Progenitor cell of endocrine pancreas (in vitro differentiated cells): ENCODE measurements at regions not wholly inside any gene's neighbourhood (a gene's known extent, or its start where the extent isn't known, plus 50 kb on each side); places are given as distances from the start of the nearest gene placed in this dataset.

ENCODE experiments used
- DNase-seq: peaks from one replicate; pipeline ENCODE4 v3.0.0; 2021; ENCODE audit warnings: low spot score; ENCODE audit not compliant: unreplicated experiment
- H3K27ac Mint-ChIP-seq: 2 replicates; pipeline ENCODE4 v1.8.0; 2021; ENCODE audit warnings: mild to moderate bottlenecking, moderate library complexity, mixed read lengths
- H3K27me3 Mint-ChIP-seq: 2 replicates; pipeline ENCODE4 v1.8.0; 2021; ENCODE audit warnings: mixed read lengths
- H3K36me3 Mint-ChIP-seq: 2 replicates; pipeline ENCODE4 v1.8.0; 2022; ENCODE audit warnings: mixed read lengths; ENCODE audit not compliant: insufficient read depth
- H3K4me1 Mint-ChIP-seq: 2 replicates; pipeline ENCODE4 v1.8.0; 2021; ENCODE audit warnings: low read depth, mixed read lengths
- H3K4me3 Mint-ChIP-seq: 2 replicates; pipeline ENCODE4 v1.8.0; 2021; ENCODE audit warnings: low read depth, mild to moderate bottlenecking, moderate library complexity, mixed read lengths
- H3K9me3 Mint-ChIP-seq: 2 replicates; pipeline ENCODE4 v1.8.0; 2021; ENCODE audit warnings: low read depth, mixed read lengths
- CTCF ChIP-seq: fragments of 200-600 bp; sonication (generic); IDR thresholded peaks from one replicate; pipeline ENCODE4 v1.5.0; 2021; ENCODE audit warnings: antibody characterized with exemption, mild to moderate bottlenecking; ENCODE audit not compliant: unreplicated experiment

GRCh38 chr9:81776390-81776789 lies 87.0 kb upstream of the TLE1 start:
- Mint-ChIP-seq H3K27ac (no peak overlapping the region), H3K9me3 (peaks cover 3% of the 10 kb centered on the region), H3K4me3 (no peak overlapping the region), H3K36me3 (peaks cover 2% of the 10 kb centered on the region), H3K4me1 (peaks cover 7% of the 10 kb centered on the region), H3K27me3 (peaks cover 21% of the 10 kb centered on the region)
- TF ChIP-seq CTCF: no peak
- no peak for DNase-seq

- H3K4me1 Mint-ChIP-seq: peaks cover 6% of the 10 kb centered on the region
- H3K27me3 Mint-ChIP-seq: peaks cover 21% of the 10 kb centered on the region
- H3K36me3 Mint-ChIP-seq: peaks cover 2% of the 10 kb centered on the region
- peaks cover 6% of the 10 kb centered on the region for H3K9me3 Mint-ChIP-seq
- H3K4me3 Mint-ChIP-seq: no peak overlapping the region
- TF ChIP-seq CTCF: no peak
- no peak for DNase-seq
- H3K27ac Mint-ChIP-seq: no peak overlapping the region
These were observed 87.5 kb upstream of the TLE1 start for GRCh38 chr9:81776834-81777233.

DNA sequence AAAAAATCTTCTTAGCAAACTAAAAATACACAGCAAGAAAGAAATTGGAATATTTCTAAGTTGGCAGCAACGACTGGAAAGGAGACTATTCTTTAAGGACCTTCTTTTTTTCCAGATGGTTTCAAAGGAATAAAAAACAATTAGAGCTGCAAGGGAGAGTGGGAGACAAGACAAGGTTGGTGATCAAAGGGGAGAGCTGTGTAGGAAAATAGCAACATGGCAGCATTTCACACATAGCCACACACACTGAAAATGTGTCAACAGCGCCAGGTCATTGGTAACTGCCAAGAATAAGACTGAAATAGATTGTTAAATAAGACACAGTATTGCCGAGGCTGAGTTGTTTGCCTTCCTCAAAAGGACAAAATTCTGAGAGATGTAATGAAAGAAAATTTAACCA lies 88.1 kb upstream of the TLE1 start:
- Mint-ChIP-seq H3K9me3 (peaks cover 9% of the 10 kb centered on the region), H3K27ac (no peak overlapping the region), H3K4me1 (peaks cover 3% of the 10 kb centered on the region), H3K27me3 (peaks cover 21% of the 10 kb centered on the region), H3K36me3 (peaks cover 2% of the 10 kb centered on the region), H3K4me3 (no peak overlapping the region)
- no peak for DNase-seq
- no peak for TF ChIP-seq CTCF

DNA sequence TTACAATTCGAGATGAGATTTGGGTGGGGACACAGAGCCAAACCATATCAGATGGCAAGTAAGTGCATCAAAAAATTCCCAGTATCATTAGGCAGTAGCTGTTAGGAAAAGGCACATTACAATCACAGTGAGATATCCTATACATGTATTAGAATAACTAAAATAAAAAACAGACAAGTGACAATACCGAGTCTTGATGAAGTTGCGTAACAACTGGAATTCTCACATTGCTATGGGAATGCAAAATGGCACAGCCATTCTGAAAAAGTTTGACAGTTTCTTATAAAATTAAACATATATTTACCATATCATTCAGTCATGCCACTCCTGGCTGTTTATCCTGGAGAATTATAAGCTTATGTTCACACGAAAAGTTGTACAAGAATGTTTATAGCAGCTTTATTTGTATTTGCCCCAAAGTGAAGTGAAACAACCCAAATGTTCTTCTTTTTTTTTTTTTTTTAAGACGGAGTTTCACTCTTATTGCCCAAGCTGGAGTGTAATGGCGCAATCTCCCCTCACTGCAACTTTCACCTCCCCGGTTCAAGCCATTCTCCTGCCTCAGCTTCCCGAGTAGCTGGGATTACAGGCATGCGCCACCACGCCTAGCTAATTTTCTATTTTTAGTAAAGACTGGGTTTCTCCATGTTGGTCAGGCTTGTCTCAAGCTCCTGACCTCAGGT lies 93.1 kb upstream of the TLE1 start:
- DNase-seq: no peak
- TF ChIP-seq CTCF: no peak
- Mint-ChIP-seq H3K9me3 (peaks cover 6% of the 10 kb centered on the region), H3K27me3 (peaks cover 3% of the 10 kb centered on the region), H3K27ac (no peak overlapping the region), H3K4me3 (no peak overlapping the region), H3K4me1 (peaks cover 3% of the 10 kb centered on the region), H3K36me3 (no peaks in the 10 kb centered on the region)

DNA sequence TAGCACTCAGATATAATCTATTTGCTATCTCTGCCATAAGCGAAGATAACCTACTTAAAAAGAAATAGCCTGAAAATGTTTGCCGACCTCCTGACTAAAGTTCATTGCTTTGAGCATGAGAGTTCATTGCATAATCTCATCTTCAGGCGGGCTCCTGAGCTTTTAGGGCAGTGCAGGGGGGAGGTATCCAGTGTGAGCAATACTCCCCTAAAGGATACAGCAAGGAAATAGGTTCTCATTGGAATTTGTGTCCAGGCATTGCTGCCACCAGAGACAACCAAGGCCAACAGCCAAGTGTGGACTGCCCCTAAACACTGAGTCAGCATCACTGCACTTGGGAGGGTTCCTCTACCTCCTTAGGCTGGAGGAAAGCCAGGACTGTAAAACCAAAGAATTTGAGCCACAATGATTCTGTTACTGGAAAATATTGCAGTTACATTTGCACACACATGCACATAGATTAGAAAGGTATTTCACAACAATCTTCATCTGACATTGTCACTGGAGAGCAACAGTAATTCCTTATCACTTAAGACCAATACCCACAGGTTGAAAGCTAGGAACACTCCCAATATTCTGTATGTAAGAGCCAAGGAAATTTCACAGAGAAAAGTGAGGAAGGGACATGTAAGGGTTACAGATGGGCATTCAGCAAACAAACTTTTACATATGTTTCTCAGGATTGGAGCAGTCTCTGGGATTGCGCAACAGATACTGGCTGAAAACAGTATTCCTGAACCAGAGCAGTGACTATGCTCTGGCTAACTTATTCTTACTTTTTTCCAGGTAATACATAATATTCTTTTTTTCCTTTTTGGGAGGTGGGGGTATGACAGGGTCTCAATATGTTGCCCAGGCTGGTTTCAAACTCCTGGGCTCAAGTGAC lies 98.6 kb upstream of the TLE1 start:
- peaks cover 10% of the 10 kb centered on the region for H3K27me3 Mint-ChIP-seq
- H3K36me3 Mint-ChIP-seq: no peaks in the 10 kb centered on the region
- no peaks in the 10 kb centered on the region for H3K9me3 Mint-ChIP-seq
- peaks cover 3% of the 10 kb centered on the region for H3K4me1 Mint-ChIP-seq
- DNase-seq: no peak
- no peak overlapping the region for H3K27ac Mint-ChIP-seq
- no peak for TF ChIP-seq CTCF
- H3K4me3 Mint-ChIP-seq: no peak overlapping the region
